ENCODE measurements at regions not wholly inside any gene's neighbourhood (a gene's known extent, or its start where the extent isn't known, plus 50 kb on each side); places are given as distances from the start of the nearest gene placed in this dataset.

DNA sequence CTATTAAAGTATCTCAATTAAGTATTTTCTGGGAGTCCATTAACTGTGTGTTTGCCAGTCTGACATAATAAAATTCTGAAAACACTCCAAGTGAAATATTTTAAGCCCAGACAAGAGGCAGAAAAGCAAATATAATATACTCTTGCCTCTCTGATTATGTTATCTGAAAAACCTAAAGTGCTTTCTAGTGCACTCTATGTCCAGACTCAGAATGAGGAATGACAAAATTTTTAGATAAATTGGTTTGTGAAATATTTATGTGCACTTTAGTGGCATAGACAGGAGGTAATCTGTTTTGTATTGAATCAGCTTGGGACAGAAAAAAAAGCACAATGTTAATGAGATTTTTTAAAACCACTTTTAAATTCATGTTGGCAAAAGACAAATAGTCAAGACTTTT is 508.2 kb upstream of the SUCLG2 start:
- Histone ChIP-seq H3K27me3 (ENCODE audit: control insufficient read depth, insufficient read depth, low read length) (no peaks in the 10 kb centered on the region), H3K9me3 (ENCODE audit: control insufficient read depth, insufficient read depth, low read length) (no peaks in the 10 kb centered on the region), H3K36me3 (ENCODE audit: control insufficient read depth, insufficient read depth, low read length) (no peaks in the 10 kb centered on the region), H3K4me1 (ENCODE audit: control insufficient read depth, insufficient read depth, low read length) (no peaks in the 10 kb centered on the region), H3K4me3 (ENCODE audit: low read depth, low read length) (no peak overlapping the region), H3K27ac (ENCODE audit: low read depth, low read length) (no peak overlapping the region)
- no peak for DNase-seq (ENCODE audit: low read depth in 4 of 6, low spot score in 6 of 6)

DNA sequence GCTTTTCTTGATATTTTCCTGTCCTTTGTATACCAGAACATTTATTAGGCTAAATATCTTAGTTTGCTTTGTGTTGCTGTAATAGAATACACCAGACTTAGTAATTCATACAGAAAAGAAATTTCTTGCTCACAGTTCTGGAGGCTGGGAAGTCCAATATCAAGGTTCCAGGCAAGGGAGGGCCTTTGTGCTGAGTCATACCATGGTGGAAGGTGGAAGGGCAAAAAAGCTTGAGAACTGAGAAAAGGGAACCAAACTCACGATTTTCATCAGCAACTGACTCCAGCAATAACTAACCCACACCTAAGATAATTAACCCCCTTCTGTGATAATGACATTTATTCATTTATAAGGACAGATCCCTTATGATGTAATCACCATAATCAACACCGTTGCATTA is 496.9 kb upstream of the SUCLG2 start:
- WGBS (ENCODE audit: insufficient coverage), result no CpG with 5 or more reads among the region's 2 CpGs
- no peak for DNase-seq (ENCODE audit: low read depth in 4 of 6, low spot score in 6 of 6)
- H3K4me1 ChIP-seq (ENCODE audit: control insufficient read depth, insufficient read depth, low read length), result no peaks in the 10 kb centered on the region
- H3K4me3 ChIP-seq (ENCODE audit: low read depth, low read length), result no peak overlapping the region
- no peaks in the 10 kb centered on the region for H3K9me3 ChIP-seq (ENCODE audit: control insufficient read depth, insufficient read depth, low read length)
- no peaks in the 10 kb centered on the region for H3K36me3 ChIP-seq (ENCODE audit: control insufficient read depth, insufficient read depth, low read length)
- no peaks in the 10 kb centered on the region for H3K27me3 ChIP-seq (ENCODE audit: control insufficient read depth, insufficient read depth, low read length)
- H3K27ac ChIP-seq (ENCODE audit: low read depth, low read length), result no peak overlapping the region

DNA sequence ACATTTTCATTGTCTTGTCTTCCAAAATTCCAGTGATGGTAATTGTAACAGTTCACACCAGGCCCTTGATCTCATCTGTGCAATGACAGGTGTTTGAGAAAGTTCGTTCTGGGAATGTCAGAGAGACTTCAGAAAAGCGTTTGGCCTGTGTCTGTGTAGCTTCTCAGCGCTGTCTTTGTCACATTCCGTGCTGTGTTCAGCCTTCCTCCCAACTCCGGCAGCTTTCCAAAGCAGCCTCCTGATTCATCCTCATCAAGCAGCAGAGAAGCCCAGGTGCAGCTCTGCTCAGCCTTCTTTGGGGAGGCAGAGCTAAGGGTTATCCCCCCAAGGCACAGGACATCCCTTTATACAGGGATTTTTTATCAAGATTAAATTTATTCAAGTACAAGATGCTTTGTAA is 494.0 kb upstream of the SUCLG2 start:
- Histone ChIP-seq H3K9me3 (ENCODE audit: control insufficient read depth, insufficient read depth, low read length) (no peaks in the 10 kb centered on the region), H3K36me3 (ENCODE audit: control insufficient read depth, insufficient read depth, low read length) (no peaks in the 10 kb centered on the region), H3K27ac (ENCODE audit: low read depth, low read length) (no peak overlapping the region), H3K4me1 (ENCODE audit: control insufficient read depth, insufficient read depth, low read length) (peaks cover 4% of the 10 kb centered on the region), H3K4me3 (ENCODE audit: low read depth, low read length) (no peak overlapping the region), H3K27me3 (ENCODE audit: control insufficient read depth, insufficient read depth, low read length) (no peaks in the 10 kb centered on the region)
- 39% methylated on average over 5 of the region's 5 CpGs for WGBS (ENCODE audit: insufficient coverage)
- peak in 2 of 6 donors; percentile 38 for DNase-seq (ENCODE audit: low read depth in 4 of 6, low spot score in 6 of 6)

DNA sequence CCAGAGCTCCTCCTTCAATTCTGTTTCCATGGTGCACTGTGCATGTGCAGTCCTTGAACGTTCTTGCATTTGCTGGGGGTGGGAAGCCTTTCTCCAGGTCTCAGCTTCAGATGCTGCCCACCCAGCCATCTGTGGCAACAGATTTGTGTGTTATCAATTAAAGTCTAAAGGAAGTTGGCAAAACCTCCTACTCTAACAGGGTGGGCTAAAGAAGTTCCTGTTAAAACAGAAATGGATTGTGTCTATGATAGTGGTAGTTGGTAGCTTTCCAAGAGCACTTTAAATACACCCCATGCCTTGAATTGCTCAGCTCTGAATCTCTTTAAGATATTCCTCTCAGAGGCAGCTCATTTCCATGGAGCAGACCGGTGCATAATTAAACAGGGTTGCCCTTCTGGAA is 488.0 kb upstream of the SUCLG2 start:
- Histone ChIP-seq H3K36me3 (ENCODE audit: control insufficient read depth, insufficient read depth, low read length) (no peaks in the 10 kb centered on the region), H3K27ac (ENCODE audit: low read depth, low read length) (peak overlapping the region; percentile 22), H3K4me3 (ENCODE audit: low read depth, low read length) (no peak overlapping the region), H3K27me3 (ENCODE audit: control insufficient read depth, insufficient read depth, low read length) (no peaks in the 10 kb centered on the region), H3K4me1 (ENCODE audit: control insufficient read depth, insufficient read depth, low read length) (peaks cover 5% of the 10 kb centered on the region), H3K9me3 (ENCODE audit: control insufficient read depth, insufficient read depth, low read length) (no peaks in the 10 kb centered on the region)
- DNase-seq (ENCODE audit: low read depth in 4 of 6, low spot score in 6 of 6), result peak; percentile 51 to 96 (median 58)
- 40% methylated on average over 1 of the region's 2 CpGs for WGBS (ENCODE audit: insufficient coverage)

DNA sequence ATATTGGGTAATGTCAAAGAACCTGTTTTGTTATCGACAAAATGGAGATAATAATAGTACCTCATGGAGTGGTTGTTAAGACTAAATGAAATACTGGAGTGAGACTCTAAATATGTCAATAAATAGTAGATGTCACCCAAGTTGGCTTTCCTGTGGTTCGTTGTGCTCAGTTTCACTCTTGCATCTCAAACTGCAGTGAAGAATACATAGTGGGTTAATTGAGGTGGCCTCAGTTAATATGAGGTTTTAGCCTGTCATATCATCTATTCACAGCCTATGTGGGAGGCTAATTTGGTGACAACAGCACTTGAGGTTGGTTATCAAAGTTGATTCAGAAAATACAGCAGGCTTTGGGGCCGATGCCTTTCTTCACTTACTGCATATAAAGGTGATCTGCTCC is 485.5 kb upstream of the SUCLG2 start:
- peaks cover 9% of the 10 kb centered on the region for H3K4me1 ChIP-seq (ENCODE audit: control insufficient read depth, insufficient read depth, low read length)
- H3K27ac ChIP-seq (ENCODE audit: low read depth, low read length), result no peak overlapping the region
- DNase-seq (ENCODE audit: low read depth in 4 of 6, low spot score in 6 of 6), result no peak
- H3K27me3 ChIP-seq (ENCODE audit: control insufficient read depth, insufficient read depth, low read length), result no peaks in the 10 kb centered on the region
- 83% methylated on average over 1 of the region's 3 CpGs for WGBS (ENCODE audit: insufficient coverage)
- H3K4me3 ChIP-seq (ENCODE audit: low read depth, low read length), result no peak overlapping the region
- H3K36me3 ChIP-seq (ENCODE audit: control insufficient read depth, insufficient read depth, low read length), result no peaks in the 10 kb centered on the region
- H3K9me3 ChIP-seq (ENCODE audit: control insufficient read depth, insufficient read depth, low read length), result no peaks in the 10 kb centered on the region

DNA sequence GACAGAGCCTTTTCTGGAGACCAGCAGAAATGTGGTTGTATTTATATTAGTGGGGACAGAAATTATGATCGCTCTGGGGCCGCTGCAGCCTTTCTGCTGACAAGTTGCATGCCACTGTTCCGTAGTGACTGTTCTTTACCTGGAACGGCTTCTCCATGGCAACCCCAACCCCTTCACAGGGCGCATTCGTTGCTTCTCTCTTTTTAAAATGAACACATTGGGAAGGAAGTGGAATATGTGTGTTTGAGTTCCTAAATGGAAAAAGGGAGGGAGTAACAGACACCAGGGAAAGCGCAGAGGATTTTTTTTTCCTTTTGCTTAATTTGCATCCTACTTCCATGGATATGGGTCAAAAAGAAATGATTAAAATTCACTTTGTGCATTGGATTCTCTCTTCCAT is 482.0 kb upstream of the SUCLG2 start:
- Histone ChIP-seq H3K27ac (ENCODE audit: low read depth, low read length) (no peak overlapping the region), H3K27me3 (ENCODE audit: control insufficient read depth, insufficient read depth, low read length) (no peaks in the 10 kb centered on the region), H3K4me1 (ENCODE audit: control insufficient read depth, insufficient read depth, low read length) (peaks cover 4% of the 10 kb centered on the region), H3K9me3 (ENCODE audit: control insufficient read depth, insufficient read depth, low read length) (no peaks in the 10 kb centered on the region), H3K36me3 (ENCODE audit: control insufficient read depth, insufficient read depth, low read length) (no peaks in the 10 kb centered on the region), H3K4me3 (ENCODE audit: low read depth, low read length) (no peak overlapping the region)
- 28% methylated on average over 3 of the region's 7 CpGs for WGBS (ENCODE audit: insufficient coverage)
- DNase-seq (ENCODE audit: low read depth in 4 of 6, low spot score in 6 of 6), result peak in 4 of 6 donors; percentile 19 to 85 (median 43)

DNA sequence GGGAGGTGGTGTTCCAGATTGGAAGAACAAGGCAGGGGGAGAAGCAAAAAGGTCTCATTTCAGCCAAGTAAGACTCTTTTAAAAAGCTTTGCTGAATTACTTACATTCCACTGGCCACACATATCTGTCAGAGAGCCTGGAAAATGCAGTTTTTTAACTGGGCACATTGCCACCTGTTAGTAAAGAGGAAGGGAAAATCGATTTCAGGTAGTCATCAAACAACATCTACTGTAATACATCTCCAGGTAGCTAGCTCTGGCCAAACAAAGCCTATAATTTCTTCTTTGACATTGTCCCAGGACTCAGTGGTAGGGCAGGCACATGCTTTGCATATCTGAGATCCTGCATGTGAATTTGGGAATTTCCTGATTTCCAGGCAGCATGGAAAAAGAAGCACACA is 480.7 kb upstream of the SUCLG2 start:
- Histone ChIP-seq H3K9me3 (ENCODE audit: control insufficient read depth, insufficient read depth, low read length) (no peaks in the 10 kb centered on the region), H3K4me1 (ENCODE audit: control insufficient read depth, insufficient read depth, low read length) (peaks cover 4% of the 10 kb centered on the region), H3K36me3 (ENCODE audit: control insufficient read depth, insufficient read depth, low read length) (no peaks in the 10 kb centered on the region), H3K27ac (ENCODE audit: low read depth, low read length) (no peak overlapping the region), H3K27me3 (ENCODE audit: control insufficient read depth, insufficient read depth, low read length) (no peaks in the 10 kb centered on the region), H3K4me3 (ENCODE audit: low read depth, low read length) (no peak overlapping the region)
- peak in 1 of 6 donors; percentile 67 for DNase-seq (ENCODE audit: low read depth in 4 of 6, low spot score in 6 of 6)
- WGBS (ENCODE audit: insufficient coverage), result no CpG with 5 or more reads among the region's 1 CpG

DNA sequence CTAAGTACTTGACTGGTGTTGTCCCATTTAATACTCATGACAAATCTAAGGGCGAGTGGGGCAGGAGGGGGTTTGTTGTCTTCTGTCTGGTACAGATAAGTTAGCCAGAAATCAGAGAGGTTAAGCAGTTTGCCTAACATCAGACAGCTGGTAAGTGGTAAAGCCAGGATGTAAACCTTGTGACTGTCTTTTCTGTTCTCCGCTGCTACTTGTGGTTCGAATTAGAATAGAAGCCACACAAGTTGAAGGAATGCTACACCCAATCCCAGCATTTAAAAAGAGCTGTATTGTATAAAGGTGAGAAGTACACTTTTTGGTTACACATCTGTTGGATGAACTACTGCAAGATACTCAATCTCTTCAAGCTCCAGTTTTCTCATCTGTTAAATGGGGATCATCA is 474.7 kb upstream of the SUCLG2 start:
- Histone ChIP-seq H3K36me3 (ENCODE audit: control insufficient read depth, insufficient read depth, low read length) (no peaks in the 10 kb centered on the region), H3K4me1 (ENCODE audit: control insufficient read depth, insufficient read depth, low read length) (no peaks in the 10 kb centered on the region), H3K9me3 (ENCODE audit: control insufficient read depth, insufficient read depth, low read length) (no peaks in the 10 kb centered on the region), H3K4me3 (ENCODE audit: low read depth, low read length) (no peak overlapping the region), H3K27me3 (ENCODE audit: control insufficient read depth, insufficient read depth, low read length) (no peaks in the 10 kb centered on the region), H3K27ac (ENCODE audit: low read depth, low read length) (no peak overlapping the region)
- WGBS (ENCODE audit: insufficient coverage), result 83% methylated on average over 1 of the region's 3 CpGs
- no peak for DNase-seq (ENCODE audit: low read depth in 4 of 6, low spot score in 6 of 6)

DNA sequence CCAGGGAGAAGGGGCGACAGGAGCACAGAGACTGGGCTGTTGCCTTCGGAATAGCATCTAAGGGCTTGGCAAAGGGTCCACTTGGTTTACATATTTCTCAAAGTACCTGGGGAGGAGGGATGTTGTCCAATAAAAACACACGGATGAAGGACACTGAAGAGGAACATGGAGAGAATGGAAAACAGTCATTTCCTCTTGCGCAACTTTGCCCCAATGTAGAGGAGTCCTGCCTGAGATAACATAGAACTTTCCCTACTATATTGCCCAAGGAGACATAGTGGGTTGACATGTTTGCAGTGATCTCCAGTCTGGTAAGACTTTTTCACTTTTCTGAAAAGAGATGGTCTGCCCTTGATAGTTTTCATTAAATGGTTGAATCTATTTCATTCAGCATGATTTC is 468.8 kb upstream of the SUCLG2 start:
- Histone ChIP-seq H3K36me3 (ENCODE audit: control insufficient read depth, insufficient read depth, low read length) (no peaks in the 10 kb centered on the region), H3K27me3 (ENCODE audit: control insufficient read depth, insufficient read depth, low read length) (no peaks in the 10 kb centered on the region), H3K4me1 (ENCODE audit: control insufficient read depth, insufficient read depth, low read length) (no peaks in the 10 kb centered on the region), H3K9me3 (ENCODE audit: control insufficient read depth, insufficient read depth, low read length) (no peaks in the 10 kb centered on the region), H3K27ac (ENCODE audit: low read depth, low read length) (no peak overlapping the region), H3K4me3 (ENCODE audit: low read depth, low read length) (no peak overlapping the region)
- DNase-seq (ENCODE audit: low read depth in 4 of 6, low spot score in 6 of 6), result no peak
- 83% methylated on average over 3 of the region's 4 CpGs for WGBS (ENCODE audit: insufficient coverage)

DNA sequence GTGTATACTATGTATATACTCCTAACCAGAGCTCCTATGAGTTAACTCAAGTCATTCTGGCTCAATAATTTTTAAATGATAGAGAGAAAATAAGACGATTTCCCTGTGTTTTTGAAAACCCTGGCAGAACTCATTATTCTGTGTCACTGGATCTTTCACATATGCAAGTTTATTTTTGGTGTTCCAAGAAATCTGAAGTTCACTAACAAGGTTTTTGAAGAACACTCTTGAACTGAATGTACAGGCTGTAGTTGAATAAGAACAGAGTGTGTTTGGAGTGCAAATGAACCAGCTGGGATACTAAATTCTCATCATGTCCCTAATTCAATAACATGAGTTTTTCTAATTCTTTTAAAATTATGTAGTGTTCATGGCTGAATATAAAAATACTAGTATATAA is 466.9 kb upstream of the SUCLG2 start:
- H3K36me3 ChIP-seq (ENCODE audit: control insufficient read depth, insufficient read depth, low read length), result no peaks in the 10 kb centered on the region
- H3K4me1 ChIP-seq (ENCODE audit: control insufficient read depth, insufficient read depth, low read length), result no peaks in the 10 kb centered on the region
- no peaks in the 10 kb centered on the region for H3K9me3 ChIP-seq (ENCODE audit: control insufficient read depth, insufficient read depth, low read length)
- no peak overlapping the region for H3K4me3 ChIP-seq (ENCODE audit: low read depth, low read length)
- WGBS (ENCODE audit: insufficient coverage), result no CpG with 5 or more reads among the region's 1 CpG
- H3K27me3 ChIP-seq (ENCODE audit: control insufficient read depth, insufficient read depth, low read length), result no peaks in the 10 kb centered on the region
- peak in 1 of 6 donors; percentile 59 for DNase-seq (ENCODE audit: low read depth in 4 of 6, low spot score in 6 of 6)
- no peak overlapping the region for H3K27ac ChIP-seq (ENCODE audit: low read depth, low read length)

All from spinal cord (tissue), 9 donors.